ENCODE measurements at regions not wholly inside any gene's neighbourhood (a gene's known extent, or its start where the extent isn't known, plus 50 kb on each side); places are given as distances from the start of the nearest gene placed in this dataset.
A peak's percentile ranks its signal among the peaks of the same experiment; 100 is the strongest.

GRCh38 chr1:114295321-114295720 lies 141.7 kb upstream of the SYT6 start:
- no peak for DNase-seq (ENCODE audit: insufficient read length, low spot score)
- no peak for FAIRE-seq
- no peak for TF ChIP-seq POLR2A (IDR thresholded peaks at IDR 0.05; ENCODE audit: low read depth, low read length)

- DNase-seq (ENCODE audit: insufficient read length, low spot score) (no peak), FAIRE-seq (no peak)
- TF ChIP-seq POLR2A (IDR thresholded peaks at IDR 0.05; ENCODE audit: low read depth, low read length): no peak
Observed at GRCh38 chr1:114292835-114293234, 139.2 kb upstream of the SYT6 start.

- FAIRE-seq (no peak), DNase-seq (ENCODE audit: insufficient read length, low spot score) (no peak)
- TF ChIP-seq POLR2A (IDR thresholded peaks at IDR 0.05; ENCODE audit: low read depth, low read length): no peak
Observed at GRCh38 chr1:114292194-114292593, 138.5 kb upstream of the SYT6 start.

- TF ChIP-seq POLR2A (IDR thresholded peaks at IDR 0.05; ENCODE audit: low read depth, low read length): no peak
- FAIRE-seq (no peak), DNase-seq (ENCODE audit: insufficient read length, low spot score) (no peak)
Observed at GRCh38 chr1:114290776-114291175, 137.1 kb upstream of the SYT6 start.

- no peak for FAIRE-seq
- no peak for TF ChIP-seq POLR2A (IDR thresholded peaks at IDR 0.05; ENCODE audit: low read depth, low read length)
Observed at GRCh38 chr1:114290341-114290740, 136.7 kb upstream of the SYT6 start.

GRCh38 chr1:114289824-114290223 lies 136.2 kb upstream of the SYT6 start:
- no peak for DNase-seq (ENCODE audit: insufficient read length, low spot score)
- FAIRE-seq: no peak
- TF ChIP-seq POLR2A (IDR thresholded peaks at IDR 0.05; ENCODE audit: low read depth, low read length): no peak

More at GRCh38 chr1:114290341-114290740, 136.7 kb upstream of the SYT6 start:
- DNase-seq (ENCODE audit: insufficient read length, low spot score): no peak

GRCh38 chr1:114289306-114289705 lies 135.6 kb upstream of the SYT6 start:
- TF ChIP-seq POLR2A (IDR thresholded peaks at IDR 0.05; ENCODE audit: low read depth, low read length): no peak
- FAIRE-seq (no peak), DNase-seq (ENCODE audit: insufficient read length, low spot score) (no peak)

- no peak for DNase-seq (ENCODE audit: insufficient read length, low spot score)
- no peak for FAIRE-seq
- TF ChIP-seq POLR2A (IDR thresholded peaks at IDR 0.05; ENCODE audit: low read depth, low read length): no peak
Observed at GRCh38 chr1:114286960-114287359, 133.3 kb upstream of the SYT6 start.

GRCh38 chr1:114286179-114286578 lies 132.5 kb upstream of the SYT6 start:
- DNase-seq (ENCODE audit: insufficient read length, low spot score): no peak
- no peak for TF ChIP-seq POLR2A (IDR thresholded peaks at IDR 0.05; ENCODE audit: low read depth, low read length)

GRCh38 chr1:114282751-114283403 lies 129.2 kb upstream of the SYT6 start:
- TF ChIP-seq POLR2A (IDR thresholded peaks at IDR 0.05; ENCODE audit: low read depth, low read length): no peak
- peak; percentile 68 for DNase-seq (ENCODE audit: insufficient read length, low spot score)
- peak; percentile 58 for FAIRE-seq

More at GRCh38 chr1:114286179-114286578, 132.5 kb upstream of the SYT6 start:
- no peak for FAIRE-seq

- FAIRE-seq (no peak), DNase-seq (ENCODE audit: insufficient read length, low spot score) (no peak)
- no peak for TF ChIP-seq POLR2A (IDR thresholded peaks at IDR 0.05; ENCODE audit: low read depth, low read length)
Observed at GRCh38 chr1:114278911-114279310, 125.2 kb upstream of the SYT6 start.

GRCh38 chr1:114278430-114278829 lies 124.8 kb upstream of the SYT6 start:
- DNase-seq (ENCODE audit: insufficient read length, low spot score) (no peak), FAIRE-seq (no peak)
- no peak for TF ChIP-seq POLR2A (IDR thresholded peaks at IDR 0.05; ENCODE audit: low read depth, low read length)

GRCh38 chr1:114274621-114275317 lies 121.1 kb upstream of the SYT6 start:
- FAIRE-seq (no peak), DNase-seq (ENCODE audit: insufficient read length, low spot score) (no peak)
- TF ChIP-seq POLR2A (IDR thresholded peaks at IDR 0.05; ENCODE audit: low read depth, low read length): no peak

GRCh38 chr1:114272593-114272992 lies 118.9 kb upstream of the SYT6 start:
- FAIRE-seq (no peak), DNase-seq (ENCODE audit: insufficient read length, low spot score) (no peak)
- TF ChIP-seq POLR2A (IDR thresholded peaks at IDR 0.05; ENCODE audit: low read depth, low read length): no peak

- DNase-seq (ENCODE audit: insufficient read length, low spot score) (no peak), FAIRE-seq (no peak)
- no peak for TF ChIP-seq POLR2A (IDR thresholded peaks at IDR 0.05; ENCODE audit: low read depth, low read length)
Observed at GRCh38 chr1:114270718-114271117, 117.0 kb upstream of the SYT6 start.

Measured in H54 (cell line).